Activated CD4-positive, alpha-beta T cell treated with anti-CD3 and anti-CD28 coated beads, Interleukin-10, Interleukin-2, amounts not matched to agents 100 ng/mL and 50 ng/mL, durations not matched to agents 16 hours and 8 hours (primary cell): ENCODE measurements at regions not wholly inside any gene's neighbourhood (a gene's known extent, or its start where the extent isn't known, plus 50 kb on each side); places are given as distances from the start of the nearest gene placed in this dataset.
"Not testable (repeated sequence)": the region's sequence is repeated elsewhere in the genome, so short reads cannot be mapped to it uniquely, and the experiment has no call there.

Source experiments
- DNase-seq: peaks from one replicate; pipeline ENCODE4 v3.0.0-alpha.2; 2020

DNA sequence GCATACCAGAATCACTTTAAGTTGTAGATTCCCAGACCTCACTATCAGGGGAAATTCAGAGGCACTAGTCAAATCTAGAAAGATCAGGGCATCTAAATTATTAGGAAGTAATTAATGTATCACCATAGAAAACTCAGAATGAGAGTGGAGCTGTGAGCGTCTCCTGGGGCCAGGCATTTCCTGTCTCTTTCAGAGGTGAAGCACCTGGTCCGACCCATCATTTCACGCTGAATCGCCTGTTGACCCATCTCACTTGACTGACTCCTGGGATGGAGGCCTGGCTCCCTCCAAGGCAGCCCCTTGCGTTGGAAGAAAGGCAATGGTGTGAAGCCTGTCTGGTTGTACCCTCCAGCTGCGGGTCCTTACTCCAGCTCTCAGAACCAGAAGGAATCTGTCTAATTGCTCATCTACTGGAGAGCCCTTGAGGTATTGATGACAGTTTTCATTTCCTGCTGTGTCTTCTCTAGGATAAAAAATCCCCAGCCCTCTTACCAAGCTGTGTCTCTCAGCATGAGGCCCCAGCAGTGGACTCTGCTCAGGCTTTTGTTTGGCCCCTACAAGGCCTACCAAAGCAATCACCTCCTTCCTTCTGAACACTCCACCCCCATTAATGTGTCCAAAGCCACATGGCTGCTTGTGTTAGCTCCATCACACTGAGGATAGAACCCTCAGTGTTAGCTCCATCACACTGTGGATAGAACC is 93.2 kb upstream of the SYT13 start:
- no peak for DNase-seq

GRCh38 chr11:45378516-45378915 is 92.4 kb upstream of the SYT13 start:
- DNase-seq: no peak

DNA sequence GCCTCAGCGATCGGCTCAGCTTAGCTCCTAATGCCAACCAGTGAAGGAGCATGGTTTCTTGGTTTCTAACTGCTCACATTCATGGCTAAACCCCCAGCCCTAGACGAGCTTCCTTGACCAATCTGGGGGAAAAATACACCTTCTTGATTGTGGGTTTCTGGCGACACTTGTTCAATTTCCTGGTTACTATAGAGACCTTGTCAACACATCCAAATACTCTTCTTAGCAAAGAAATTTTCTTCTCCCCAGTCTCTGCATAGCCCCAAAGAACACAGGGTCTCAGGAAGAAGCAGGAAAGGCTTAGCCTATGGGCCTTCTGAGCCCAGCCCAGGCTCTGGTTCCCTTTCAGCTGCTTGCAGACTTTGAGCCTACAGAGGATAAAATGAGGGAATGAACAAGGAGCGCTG is 88.5 kb upstream of the SYT13 start:
- peak; percentile 28 for DNase-seq

GRCh38 chr11:45374130-45374529 is 88.0 kb upstream of the SYT13 start:
- no peak for DNase-seq

- no peak for DNase-seq
Measured at GRCh38 chr11:45373506-45374035, 87.4 kb upstream of the SYT13 start.

DNA sequence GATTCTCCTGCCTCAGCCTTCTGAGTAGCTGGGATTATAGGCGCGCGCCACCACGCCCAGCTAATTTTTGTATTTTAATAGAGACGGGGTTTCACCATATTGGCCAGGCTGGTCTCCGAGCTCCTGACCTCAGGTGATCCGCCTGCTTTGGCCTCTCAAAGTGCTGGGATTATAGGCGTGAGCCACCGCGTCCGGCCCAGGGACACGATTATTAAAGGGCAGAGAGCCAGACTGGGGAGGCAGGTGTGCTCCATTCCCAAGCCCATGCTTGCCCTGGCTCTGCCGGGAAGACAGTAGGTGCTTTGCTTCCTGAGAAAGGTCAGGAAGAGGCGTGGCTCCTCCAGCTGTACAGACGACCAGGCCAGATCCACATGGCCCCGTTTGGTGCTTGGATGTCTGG is 86.3 kb upstream of the SYT13 start:
- DNase-seq: not testable (repeated sequence)

DNA sequence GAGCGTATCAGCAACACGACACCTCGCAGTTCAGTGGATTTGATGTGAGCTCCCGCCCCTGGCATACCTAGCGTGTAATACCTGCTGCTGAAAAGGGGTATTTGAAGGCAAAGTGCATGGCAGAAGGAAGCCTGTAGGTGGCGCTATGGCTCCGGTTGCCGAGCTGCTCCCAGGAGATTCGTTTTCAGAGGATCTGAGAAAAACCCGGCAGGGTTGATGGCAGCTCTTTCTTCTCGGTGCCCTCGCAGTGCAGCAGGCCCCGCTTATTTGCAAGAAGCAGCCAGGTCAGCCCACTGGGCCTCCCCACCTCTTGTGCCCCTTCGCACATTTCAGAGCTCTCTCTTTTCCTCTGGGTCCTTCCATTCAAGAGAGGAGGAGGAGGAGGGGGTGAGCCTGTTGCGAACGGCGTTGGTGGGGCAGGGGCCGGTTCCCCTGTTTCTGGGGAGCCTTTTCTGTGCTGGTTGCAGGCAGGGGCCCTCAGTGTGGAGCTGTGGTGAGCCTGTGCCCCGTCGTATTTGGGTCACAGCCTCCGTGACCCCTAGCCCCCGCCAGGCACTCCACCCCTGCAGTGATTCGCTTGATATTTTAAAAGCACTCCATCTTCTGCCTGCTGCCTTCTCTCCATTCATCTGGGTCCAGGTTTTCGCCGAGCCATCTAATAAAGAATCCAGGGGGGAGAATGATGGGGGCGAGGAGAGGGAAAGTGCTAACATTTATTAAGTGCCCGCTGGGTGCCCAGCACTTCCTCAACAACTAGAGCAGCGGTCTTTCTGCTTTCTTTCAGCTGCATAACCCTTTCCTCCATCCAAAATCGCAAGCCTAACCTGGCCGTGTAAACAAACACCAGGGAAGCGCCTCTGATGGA is 85.3 kb upstream of the SYT13 start:
- DNase-seq: peak; percentile 73

GRCh38 chr11:45369313-45369712 is 83.2 kb upstream of the SYT13 start:
- DNase-seq: no peak

DNA sequence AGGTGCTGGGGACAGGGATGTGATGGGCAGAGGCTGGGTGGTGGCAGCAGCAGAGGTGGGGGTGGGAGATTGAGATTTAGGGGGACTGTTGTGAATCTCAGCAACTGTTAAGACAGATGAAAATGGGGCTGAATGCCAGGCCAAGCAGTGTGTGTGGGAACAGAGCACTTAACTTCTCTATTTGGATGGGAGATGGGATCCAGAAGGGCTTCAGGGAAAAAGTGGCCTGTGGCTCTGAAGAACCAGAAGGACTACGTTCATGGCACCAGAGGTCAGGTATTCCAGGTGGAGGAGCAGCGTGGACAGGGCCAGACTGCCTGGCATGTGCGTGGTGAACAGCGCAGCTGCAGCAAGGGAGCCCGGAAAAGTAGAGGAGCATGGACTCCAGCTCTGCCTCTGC is 82.6 kb upstream of the SYT13 start:
- no peak for DNase-seq

GRCh38 chr11:45366619-45367190 is 80.6 kb upstream of the SYT13 start:
- no peak for DNase-seq

DNA sequence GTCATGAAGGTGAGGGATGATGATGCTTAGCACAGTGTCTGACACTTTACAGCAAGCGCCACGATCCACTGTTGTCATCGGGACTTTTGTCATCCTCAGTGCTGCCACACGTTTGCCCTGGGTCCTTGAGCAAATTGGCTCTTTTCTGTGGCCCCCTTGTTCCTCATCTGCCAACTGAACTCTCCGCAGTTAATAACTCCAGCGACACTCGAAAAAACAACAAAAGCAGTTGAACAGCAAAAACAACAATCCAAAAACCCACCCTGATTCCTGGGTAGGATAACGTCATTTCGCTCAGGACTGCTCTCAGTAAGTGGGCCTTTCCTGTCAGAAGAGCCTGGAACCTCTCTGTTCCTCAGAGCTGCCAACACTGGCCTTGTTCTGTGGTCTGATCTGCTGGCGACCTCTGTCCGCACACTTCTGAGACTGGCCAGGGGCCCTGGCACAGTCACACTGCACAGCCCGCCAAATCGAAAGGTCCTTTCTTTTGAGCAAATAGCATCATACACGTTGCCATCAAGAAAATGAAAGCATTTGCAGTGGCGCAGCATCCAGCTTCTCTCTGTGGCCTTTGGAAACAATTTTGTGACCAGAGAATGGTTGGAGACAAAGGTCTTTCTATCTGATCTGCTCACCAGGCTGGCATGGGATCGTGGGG is 79.9 kb upstream of the SYT13 start:
- no peak for DNase-seq

DNA sequence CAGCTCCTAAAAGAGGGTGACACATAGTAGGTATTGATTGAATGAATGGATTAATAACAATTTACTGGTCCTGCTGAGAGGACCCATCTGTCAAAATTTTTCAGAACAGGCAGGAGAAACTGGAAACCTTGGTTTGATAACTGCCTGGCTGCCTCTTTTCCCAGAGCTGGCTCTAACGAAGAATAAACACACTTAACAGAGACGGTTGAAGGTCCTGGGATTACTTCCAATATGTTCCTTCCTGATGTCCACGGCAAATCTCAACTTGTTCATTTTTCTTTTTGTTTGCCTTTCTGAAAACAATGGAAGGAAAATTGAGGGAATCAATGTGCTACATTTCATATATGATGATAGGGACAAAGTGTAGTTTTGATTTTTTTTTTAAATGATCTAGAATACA is 76.5 kb upstream of the SYT13 start:
- no peak for DNase-seq

GRCh38 chr11:45361551-45361950 is 75.4 kb upstream of the SYT13 start:
- DNase-seq: no peak

DNA sequence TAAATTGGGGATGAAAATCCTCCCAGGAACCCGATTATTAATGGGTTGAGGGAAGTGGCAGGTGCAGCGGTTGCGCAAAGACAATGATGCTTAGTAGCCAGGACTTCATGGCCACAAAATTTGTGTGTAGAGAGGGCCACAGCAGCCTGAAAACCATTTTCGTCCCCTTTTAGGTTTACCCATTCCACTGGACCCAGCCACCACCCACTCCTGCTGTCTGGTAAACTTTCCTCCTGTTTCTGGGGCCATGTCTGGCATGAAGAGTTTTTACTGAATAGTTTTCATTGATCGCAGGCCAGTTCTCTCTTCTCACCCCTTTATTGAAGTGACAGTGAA is 69.5 kb upstream of the SYT13 start:
- DNase-seq: no peak

DNA sequence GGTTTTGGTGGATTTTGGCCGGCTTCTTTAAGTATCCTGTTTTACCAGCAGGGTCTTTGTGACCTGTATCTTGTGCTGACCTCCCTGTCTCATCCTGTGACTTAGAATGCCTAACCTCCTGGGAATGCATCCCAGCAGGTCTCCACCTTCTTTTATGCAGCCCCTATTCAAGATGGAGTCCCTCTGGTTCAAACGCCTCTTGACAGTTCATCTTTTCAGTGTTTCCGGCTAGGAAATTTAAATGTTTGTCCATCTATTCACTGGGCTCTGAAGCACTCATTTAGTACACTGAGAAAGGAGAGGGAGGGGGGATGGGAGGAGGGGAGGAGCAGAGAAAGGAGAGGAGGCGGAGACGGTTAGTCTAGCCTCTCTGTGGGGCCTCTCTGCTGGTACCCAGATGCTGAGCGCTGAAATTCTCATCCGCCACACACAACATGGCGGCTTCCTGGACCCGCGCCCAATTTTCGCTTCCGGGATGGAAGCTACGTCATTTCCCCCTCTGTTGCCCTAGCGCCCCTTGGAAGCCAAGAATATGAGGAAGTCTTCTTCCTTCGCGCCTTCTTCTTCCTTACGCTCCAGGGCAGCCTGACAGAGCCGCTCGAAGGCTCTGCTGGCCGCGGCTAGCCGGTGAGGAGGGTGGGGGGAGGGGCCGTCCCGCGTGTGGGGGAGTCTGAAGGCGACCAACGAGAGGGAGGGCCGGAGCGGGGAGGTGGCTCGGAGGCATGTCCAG is 69.0 kb upstream of the SYT13 start:
- DNase-seq: peak; percentile 86

DNA sequence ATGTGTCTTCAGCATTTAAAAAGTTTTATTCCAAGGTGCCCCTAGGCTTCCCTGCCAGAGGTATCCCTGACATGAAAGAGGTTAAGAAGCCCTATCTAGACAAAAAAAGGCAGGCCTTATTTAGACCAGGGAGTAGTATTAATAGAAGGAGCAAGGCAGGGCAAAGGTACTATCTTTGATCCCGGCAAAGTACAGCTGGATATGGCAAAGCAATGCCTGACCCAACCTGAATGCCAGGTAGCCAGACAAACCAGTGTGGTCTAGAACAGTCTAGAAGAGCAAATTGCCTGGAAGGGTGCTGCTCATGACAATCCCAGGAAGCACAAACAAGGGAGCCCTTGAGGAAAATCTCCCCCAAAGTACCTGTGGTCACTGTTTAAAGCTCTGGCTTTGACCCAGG is 62.6 kb upstream of the SYT13 start:
- no peak for DNase-seq

- DNase-seq: no peak
Measured at GRCh38 chr11:45347348-45348082, 61.4 kb upstream of the SYT13 start.

DNA sequence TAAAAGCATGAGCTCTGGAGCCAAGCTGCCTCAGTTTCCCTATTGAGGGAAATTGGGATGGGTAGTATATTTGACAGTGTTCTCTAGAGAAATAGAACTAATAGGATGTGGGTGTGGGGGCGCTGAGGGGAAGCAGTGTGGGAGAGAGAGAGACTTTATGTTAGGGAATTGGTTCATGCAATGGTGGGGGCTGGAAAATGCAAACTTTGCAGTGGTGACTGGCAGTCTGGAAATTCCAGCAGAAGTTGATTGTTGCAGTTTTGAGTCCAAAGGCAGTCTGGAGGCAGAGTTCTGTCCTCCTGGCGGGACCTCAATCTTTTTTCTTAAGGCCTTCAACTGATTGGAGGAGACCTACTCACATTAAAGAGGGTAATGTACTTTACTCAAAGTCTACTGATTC is 59.4 kb upstream of the SYT13 start:
- DNase-seq: no peak

- DNase-seq: no peak
Measured at GRCh38 chr11:45344028-45344427, 57.9 kb upstream of the SYT13 start.

GRCh38 chr11:45343444-45343843 is 57.3 kb upstream of the SYT13 start:
- DNase-seq: no peak

- DNase-seq: no peak
Measured at GRCh38 chr11:45341372-45341771, 55.2 kb upstream of the SYT13 start.
